ENCODE measurements at regions not wholly inside any gene's neighbourhood (a gene's known extent, or its start where the extent isn't known, plus 50 kb on each side); places are given as distances from the start of the nearest gene placed in this dataset.
"Not testable (repeated sequence)": the region's sequence is repeated elsewhere in the genome, so short reads cannot be mapped to it uniquely, and the experiment has no call there.

DNA sequence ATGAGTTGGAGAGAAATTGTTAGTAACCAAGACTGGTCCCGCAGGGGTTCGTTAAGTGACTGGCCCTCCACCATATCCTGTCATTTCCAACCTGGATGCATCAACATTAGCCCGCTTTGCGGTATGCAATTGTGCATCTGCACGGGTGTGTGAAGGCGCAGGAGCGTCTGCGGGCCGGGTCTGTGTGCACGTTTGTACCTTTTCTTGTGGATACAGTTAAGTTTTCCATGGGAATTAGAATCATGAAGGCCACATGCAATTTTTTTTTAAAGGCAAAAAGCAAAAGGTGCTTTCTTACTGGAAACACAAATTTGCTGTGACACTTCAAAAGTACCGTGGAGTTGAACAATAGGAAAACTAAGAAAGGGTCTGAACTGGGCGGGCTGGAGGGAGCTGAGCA is 355.4 kb upstream of the ZFHX3 start:
- no peaks in the 10 kb centered on the region for H3K9me3 ChIP-seq
- H3K4me1 ChIP-seq = no peaks in the 10 kb centered on the region
- H3K4me3 ChIP-seq = no peak overlapping the region
- no peak overlapping the region for H3K27ac ChIP-seq
- no peak for DNase-seq
- TF ChIP-seq, protein P1, sequence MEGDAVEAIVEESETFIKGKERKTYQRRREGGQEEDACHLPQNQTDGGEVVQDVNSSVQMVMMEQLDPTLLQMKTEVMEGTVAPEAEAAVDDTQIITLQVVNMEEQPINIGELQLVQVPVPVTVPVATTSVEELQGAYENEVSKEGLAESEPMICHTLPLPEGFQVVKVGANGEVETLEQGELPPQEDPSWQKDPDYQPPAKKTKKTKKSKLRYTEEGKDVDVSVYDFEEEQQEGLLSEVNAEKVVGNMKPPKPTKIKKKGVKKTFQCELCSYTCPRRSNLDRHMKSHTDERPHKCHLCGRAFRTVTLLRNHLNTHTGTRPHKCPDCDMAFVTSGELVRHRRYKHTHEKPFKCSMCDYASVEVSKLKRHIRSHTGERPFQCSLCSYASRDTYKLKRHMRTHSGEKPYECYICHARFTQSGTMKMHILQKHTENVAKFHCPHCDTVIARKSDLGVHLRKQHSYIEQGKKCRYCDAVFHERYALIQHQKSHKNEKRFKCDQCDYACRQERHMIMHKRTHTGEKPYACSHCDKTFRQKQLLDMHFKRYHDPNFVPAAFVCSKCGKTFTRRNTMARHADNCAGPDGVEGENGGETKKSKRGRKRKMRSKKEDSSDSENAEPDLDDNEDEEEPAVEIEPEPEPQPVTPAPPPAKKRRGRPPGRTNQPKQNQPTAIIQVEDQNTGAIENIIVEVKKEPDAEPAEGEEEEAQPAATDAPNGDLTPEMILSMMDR (IDR thresholded peaks at IDR 0.05) = no peak
- no peak for TF ChIP-seq POLR2A (IDR thresholded peaks at IDR 0.05)
- H3K27me3 ChIP-seq = no peaks in the 10 kb centered on the region
- H3K36me3 ChIP-seq = no peaks in the 10 kb centered on the region

DNA sequence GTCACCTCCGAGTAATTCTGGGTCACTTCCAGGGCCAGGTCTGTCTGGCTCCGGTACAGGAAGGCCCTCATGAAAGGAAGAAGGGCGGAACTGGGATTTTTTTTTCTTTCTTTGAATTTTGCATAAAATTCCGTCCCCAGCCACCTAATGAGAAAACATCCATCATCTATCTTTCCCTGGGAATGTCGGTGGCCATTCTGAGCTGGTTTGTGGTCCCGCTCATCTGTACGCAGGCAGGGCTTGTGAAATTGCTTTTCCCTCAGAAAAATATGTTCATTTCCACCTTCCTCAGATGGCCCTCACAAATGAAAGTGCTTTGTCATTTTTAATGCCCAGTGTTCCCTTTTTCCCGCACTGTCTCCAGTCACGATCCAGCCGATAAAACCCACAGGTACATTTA is 353.0 kb upstream of the ZFHX3 start:
- Histone ChIP-seq H3K27ac (no peak overlapping the region), H3K9me3 (no peaks in the 10 kb centered on the region), H3K36me3 (no peaks in the 10 kb centered on the region), H3K27me3 (no peaks in the 10 kb centered on the region), H3K4me3 (no peak overlapping the region), H3K4me1 (no peaks in the 10 kb centered on the region)
- TF ChIP-seq, protein P1 (IDR thresholded peaks at IDR 0.05) = no peak
- no peak for TF ChIP-seq POLR2A (IDR thresholded peaks at IDR 0.05)
- DNase-seq = no peak

DNA sequence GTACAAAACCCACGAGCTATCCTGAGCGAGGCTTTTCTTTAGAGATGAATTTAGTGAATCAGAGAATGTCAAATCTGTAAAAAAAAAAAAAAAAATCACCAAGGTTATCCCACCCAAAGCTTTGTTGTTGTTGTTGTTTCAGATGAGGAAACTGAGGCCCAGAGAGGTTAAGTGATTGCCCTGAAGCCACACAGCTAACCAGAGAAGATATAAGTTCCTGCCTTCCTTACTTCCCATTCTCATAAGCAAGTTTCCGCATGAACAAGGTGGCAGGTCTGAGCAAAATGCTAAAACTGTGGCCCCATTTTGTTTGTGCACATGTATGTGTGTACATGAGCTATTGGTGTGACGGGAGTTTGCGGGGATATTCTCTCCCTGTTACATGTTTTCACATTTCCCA is 352.1 kb upstream of the ZFHX3 start:
- Histone ChIP-seq H3K4me3 (no peak overlapping the region), H3K27ac (no peak overlapping the region), H3K36me3 (no peaks in the 10 kb centered on the region), H3K9me3 (no peaks in the 10 kb centered on the region), H3K27me3 (no peaks in the 10 kb centered on the region), H3K4me1 (no peaks in the 10 kb centered on the region)
- no peak for DNase-seq
- no peak for TF ChIP-seq POLR2A (IDR thresholded peaks at IDR 0.05)
- TF ChIP-seq, protein P1 (IDR thresholded peaks at IDR 0.05) = no peak

DNA sequence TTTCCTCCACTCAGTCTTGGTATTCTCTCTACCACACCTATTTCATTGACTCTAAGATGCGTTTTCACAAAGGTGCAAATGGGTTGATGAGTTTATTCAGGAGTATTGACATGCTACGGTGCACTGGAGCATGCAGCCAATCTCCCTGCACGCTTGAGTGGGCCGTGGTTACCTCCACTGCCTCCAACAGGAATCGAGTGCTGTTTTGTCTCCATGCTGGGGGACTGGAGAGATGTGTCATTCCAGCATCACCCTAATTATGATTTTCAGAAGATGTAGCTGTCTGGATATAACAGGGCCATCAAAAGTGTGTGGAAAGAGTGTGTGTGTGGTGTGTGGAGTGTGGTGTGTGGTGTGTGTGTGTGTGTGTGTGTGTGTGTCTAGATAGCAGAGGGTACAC is 351.6 kb upstream of the ZFHX3 start:
- H3K4me3 ChIP-seq = no peak overlapping the region
- H3K36me3 ChIP-seq = no peaks in the 10 kb centered on the region

DNA sequence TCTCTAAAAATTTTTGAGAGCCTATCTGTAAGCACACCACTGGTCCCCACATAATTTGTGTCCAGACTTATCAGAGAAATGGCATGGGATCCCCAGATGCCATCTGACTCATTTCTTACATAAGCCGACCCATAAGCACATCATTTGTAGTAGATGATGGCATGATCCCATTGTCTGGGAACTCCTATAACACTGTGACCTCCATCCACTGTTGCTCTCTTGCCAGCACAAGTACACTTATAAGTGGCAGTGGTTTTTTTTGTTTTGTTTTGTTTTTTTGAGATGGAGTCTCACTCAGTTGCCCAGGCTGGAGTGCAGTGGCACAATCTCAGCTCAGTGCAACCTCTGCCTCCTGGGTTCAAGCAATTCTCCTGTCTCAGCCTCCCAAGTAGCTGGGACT is 350.7 kb upstream of the ZFHX3 start:
- not testable (repeated sequence) for DNase-seq, H3K27ac ChIP-seq, H3K4me1 ChIP-seq, H3K27me3 ChIP-seq, H3K36me3 ChIP-seq, H3K9me3 ChIP-seq, H3K4me3 ChIP-seq

More for the DNA sequence above, 351.6 kb upstream of the ZFHX3 start:
- DNase-seq = no peak
- TF ChIP-seq POLR2A (IDR thresholded peaks at IDR 0.05) = no peak
- TF ChIP-seq, protein P1 (IDR thresholded peaks at IDR 0.05) = no peak
- H3K27me3 ChIP-seq = no peaks in the 10 kb centered on the region
- H3K27ac ChIP-seq = no peak overlapping the region
- no peaks in the 10 kb centered on the region for H3K4me1 ChIP-seq
- no peaks in the 10 kb centered on the region for H3K9me3 ChIP-seq

DNA sequence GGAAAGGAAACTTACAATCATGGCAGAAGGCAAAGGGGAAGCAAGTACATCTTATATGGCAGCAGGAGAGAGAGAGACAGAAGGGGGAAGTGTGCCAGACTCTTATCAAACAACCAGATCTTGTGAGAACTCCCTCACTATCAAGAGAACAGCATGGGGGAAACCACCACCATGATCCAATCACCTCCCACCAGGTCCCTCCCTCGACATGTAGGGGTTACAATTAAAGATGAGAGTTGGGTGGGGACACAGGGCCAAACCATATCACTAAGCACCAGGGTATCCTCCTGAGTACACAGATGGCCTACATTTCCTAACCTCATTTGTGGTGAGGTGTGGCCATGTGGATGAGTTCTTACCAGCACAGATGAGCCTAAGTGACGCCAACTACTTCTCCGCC is 348.6 kb upstream of the ZFHX3 start:
- no peaks in the 10 kb centered on the region for H3K4me1 ChIP-seq

More for the DNA sequence above, 348.6 kb upstream of the ZFHX3 start:
- no peak for DNase-seq
- TF ChIP-seq, protein P1 (IDR thresholded peaks at IDR 0.05) = no peak
- TF ChIP-seq POLR2A (IDR thresholded peaks at IDR 0.05) = no peak
- H3K27me3 ChIP-seq = no peaks in the 10 kb centered on the region
- no peak overlapping the region for H3K27ac ChIP-seq
- H3K9me3 ChIP-seq = no peaks in the 10 kb centered on the region
- H3K36me3 ChIP-seq = no peaks in the 10 kb centered on the region
- no peak overlapping the region for H3K4me3 ChIP-seq
